HG03342 (cell line): ENCODE measurements at regions not wholly inside any gene's neighbourhood (a gene's known extent, or its start where the extent isn't known, plus 50 kb on each side); places are given as distances from the start of the nearest gene placed in this dataset.
"Not testable (repeated sequence)": the region's sequence is repeated elsewhere in the genome, so short reads cannot be mapped to it uniquely, and the experiment has no call there.

Source experiments
- ATAC-seq: cut with Tn5 transposase; IDR thresholded peaks from one replicate; pipeline ENCODE4 v1.9.1; 2021; ENCODE audit warnings: mild to moderate bottlenecking, moderate library complexity; ENCODE audit not compliant: unreplicated experiment

- ATAC-seq, result no peak
Measured at GRCh38 chr17:31798205-31798724, 60.8 kb downstream of the COPRS start.

DNA sequence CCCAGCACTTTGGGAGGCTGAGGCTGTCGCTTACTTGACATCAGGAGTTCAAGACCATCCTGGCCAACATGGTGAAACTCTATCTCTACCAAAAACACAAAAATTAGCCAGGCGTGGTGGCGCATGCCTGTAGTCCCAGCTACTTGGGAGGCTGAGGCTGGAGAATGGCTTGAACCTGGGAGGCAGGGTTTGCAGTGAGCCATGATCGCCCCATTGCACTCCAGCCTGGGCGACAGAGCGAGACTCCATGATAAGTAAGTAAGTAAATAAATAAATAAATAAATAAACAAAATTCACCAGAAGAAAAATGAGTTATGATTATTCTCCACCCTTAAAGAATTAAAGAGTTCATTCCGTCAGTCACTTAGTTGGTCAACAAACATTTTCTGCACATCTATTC is 63.1 kb downstream of the COPRS start:
- not testable (repeated sequence) for ATAC-seq

- ATAC-seq, result no peak
Measured at GRCh38 chr17:31794111-31794510, 64.9 kb downstream of the COPRS start.

DNA sequence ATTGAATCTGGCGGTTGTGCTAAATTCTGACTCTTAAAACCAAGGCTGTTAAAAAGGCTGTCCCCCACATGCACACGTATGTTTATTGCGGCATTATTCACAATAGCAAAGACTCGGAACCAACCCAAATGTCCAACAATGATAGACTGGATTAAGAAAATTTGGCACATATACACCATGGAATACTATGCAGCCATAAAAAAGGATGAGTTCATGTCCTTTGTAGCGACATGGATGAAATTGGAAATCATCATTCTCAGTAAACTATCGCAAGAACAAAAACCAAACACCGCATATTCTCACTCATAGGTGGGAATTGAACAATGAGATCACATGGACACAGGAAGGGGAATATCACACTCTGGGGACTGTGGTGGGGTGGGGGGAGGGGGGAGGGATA is 65.4 kb downstream of the COPRS start:
- not testable (repeated sequence) for ATAC-seq

- no peak for ATAC-seq
Measured at GRCh38 chr17:31792007-31792585, 66.9 kb downstream of the COPRS start.

DNA sequence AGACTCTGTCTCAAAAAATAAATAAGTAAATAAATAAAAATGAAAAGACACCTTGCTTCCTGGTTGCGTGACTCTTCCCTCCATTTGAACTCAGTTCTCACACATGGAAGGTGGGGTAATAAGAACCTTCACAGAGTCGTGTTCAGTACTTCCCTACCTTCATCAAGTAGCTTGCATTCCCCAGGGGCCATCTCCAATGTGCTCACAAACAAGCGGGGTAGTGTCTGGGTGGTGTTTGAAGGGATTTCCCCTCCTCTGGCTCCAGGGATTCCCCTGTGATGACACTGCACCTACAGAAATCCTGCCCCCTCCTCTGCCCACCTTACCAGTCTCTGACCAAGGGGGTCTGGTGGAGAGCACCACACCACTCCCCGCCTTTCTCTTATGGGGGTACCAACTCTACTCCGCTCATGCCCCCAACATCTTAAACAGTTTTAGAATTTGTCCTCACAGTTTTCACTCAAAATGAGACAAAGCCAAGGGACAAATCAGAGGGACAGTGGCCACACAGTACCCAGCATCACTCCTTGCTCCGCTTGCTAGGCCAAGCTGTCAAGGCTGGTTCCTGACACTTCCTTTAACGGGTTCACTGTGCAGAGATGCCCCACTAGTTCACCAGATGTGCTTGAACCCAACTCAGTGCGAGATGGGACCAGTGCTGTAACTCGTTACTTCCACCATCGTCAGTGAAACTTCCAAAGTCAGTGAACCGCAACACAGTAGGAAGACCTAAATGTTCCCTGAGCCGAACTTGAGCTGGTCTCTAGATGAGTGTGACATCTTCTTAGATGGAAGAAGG is 69.1 kb downstream of the COPRS start:
- no peak for ATAC-seq

GRCh38 chr17:31788956-31789355 is 70.1 kb downstream of the COPRS start:
- no peak for ATAC-seq

- no peak for ATAC-seq
Measured at GRCh38 chr17:31788571-31788946, 70.5 kb downstream of the COPRS start.

DNA sequence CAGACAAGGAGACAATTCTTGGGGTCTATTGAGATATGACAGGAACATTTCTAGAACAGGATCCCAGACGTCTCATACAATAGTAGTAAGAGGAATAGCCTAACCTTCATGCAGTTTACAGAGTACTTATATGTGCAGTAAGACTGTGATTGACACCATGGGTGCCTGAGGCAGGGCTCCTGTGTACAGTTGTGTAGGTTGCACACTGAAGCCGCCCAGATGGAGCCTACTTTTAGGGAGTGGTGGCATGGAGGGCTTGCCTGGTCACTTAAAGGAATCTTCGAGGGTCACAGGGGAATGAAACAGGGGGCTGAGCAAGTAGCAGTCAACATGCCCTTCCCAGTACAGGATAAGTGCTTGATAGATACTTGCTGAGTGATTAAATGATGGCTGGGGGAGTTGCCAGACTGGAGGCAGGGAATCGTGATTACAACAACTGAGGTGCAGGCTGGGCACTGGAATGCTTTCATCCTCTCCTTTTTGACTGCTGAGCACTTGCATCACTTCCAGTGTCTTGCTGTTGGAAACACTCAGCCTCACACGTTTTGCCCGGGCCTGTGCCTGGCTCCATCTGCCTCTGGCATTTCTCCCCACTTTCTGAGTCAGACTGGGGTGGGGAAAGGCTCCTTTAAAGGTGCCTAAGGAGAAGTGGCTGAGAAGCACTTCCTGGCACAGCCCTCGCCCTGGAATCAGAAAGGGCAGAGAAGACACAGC is 71.0 kb downstream of the COPRS start:
- ATAC-seq, result no peak

GRCh38 chr17:31786796-31787481 is 72.1 kb downstream of the COPRS start:
- no peak for ATAC-seq

GRCh38 chr17:31780483-31780882 is 78.6 kb downstream of the COPRS start:
- ATAC-seq, result no peak

GRCh38 chr17:31778523-31778922 is 80.5 kb downstream of the COPRS start:
- no peak for ATAC-seq

GRCh38 chr17:31771328-31771727 is 87.7 kb downstream of the COPRS start:
- ATAC-seq, result not testable (repeated sequence)

DNA sequence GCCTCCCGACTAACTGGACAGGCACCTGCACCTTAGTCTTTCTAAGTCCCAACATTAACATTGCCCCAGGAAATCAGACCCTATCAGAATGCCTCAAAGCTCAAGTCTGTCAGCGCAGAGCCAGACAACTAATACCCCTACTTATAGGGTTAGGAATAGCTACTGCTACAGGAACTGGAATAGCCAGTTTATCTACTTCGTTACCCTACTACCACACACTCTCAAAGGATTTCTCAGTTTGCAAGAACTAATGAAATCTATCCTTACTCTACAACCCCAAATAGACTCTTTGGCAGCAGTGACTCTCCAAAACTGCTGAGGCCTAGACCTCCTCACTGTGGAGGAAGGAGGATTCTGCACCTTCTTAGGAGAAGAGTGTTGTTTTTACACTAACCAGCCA is 88.5 kb downstream of the COPRS start:
- ATAC-seq, result not testable (repeated sequence)

DNA sequence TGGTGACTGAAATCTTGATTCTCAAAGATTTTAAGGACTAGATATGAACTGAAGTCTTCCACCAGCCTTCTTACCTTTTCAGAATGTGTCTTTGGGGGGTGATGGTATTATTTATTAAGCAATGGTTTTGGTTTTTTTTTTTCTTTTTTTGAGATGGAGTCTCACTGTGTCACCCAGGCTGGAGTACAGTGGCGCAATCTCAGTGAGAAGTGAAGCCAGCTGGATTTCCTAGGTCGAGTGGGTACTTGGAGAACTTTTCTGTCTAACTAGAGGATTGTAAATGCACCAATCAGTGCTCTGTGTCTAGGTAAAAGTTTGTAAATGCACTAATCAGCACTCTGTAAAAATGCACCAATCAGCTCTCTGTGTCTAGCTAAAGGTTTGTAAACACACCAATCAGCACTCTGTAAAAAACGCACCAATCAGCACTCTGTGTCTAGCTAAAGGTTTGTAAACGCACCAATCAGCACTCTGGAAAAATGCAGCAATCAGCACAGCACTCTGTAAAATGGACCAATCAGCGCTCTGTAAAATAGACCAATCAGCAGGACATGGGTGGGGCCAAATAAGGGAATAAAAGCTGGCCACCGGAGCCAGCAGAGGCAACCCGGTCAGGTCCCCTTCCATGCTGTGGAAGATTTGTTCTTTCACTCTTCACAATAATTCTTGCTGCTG is 97.1 kb downstream of the COPRS start:
- ATAC-seq, result not testable (repeated sequence)

GRCh38 chr17:31758646-31759045 is 100.4 kb downstream of the COPRS start:
- no peak for ATAC-seq

DNA sequence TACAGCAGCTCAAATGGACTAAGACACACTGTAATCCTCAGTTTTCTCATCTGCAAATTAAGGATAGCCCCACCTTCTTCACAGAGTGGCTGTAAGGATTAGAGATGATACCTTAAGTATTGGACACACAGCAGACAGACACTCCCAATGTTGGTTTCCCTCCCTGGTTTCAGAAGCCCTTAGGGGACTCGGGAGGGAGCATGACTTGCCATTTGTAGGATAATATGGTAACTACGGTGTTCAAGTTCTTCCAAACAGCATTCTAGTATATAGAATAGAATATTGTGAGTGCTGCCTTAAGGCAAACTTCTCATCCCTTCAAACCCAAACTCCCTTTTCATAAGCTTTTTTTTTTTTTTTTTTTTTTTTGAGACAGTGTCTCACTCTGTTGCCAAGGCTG is 101.9 kb downstream of the COPRS start:
- no peak for ATAC-seq

DNA sequence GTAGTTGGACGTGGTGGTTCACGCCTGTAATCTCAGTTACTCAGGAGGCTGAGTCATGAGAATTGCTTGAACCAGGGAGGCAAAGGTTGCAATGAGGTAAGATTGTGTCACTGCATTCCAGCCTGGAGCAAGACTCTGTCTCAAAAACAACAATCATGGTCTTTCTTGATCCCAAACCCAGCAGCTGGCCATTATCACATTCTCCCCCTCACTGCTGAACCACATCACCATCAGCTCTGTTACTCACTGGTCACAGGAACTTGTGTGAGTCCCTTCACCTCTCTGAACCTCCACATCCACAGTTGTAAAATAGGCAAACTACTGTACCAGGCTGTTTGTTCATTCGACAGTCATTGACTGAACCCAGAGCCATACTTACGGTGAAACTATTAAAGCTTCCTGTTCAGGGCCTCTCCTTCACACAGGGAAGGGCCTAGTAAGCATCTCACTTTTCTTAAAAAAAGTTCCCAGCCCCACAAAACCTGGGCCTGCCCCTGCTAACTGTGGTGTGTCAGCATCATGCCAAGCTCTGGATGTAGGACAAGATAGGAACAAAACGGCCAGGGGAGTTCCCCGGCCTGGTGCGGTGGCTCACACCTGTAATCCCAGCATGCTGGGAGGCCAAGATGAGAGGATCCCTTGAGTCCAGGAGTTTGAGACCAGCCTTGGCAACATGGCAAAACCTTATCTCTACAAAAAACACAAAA is 104.7 kb downstream of the COPRS start:
- ATAC-seq, result no peak

DNA sequence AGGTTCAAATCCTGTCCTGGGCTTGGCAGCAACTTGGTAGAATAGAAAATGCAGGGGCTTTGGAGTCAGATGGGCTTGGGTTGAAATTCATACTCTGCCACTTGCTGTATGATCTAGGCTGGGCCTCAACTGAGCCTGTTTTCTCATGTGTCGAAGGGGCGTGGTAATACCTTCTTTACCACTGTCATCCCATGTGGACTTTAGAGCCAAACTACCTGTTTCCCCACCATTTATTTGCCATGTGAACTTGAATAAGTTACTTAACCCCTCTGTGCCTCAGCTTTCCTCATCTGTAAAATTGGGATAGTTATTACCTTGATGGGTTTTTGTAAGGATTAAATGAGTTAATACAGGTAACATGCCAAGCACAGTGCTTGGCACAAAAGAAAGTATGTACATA is 106.0 kb downstream of the COPRS start:
- no peak for ATAC-seq

- ATAC-seq, result no peak
Measured at GRCh38 chr17:31752584-31752983, 106.5 kb downstream of the COPRS start.
